Breast epithelium (tissue), 4 donors: ENCODE measurements at regions not wholly inside any gene's neighbourhood (a gene's known extent, or its start where the extent isn't known, plus 50 kb on each side); places are given as distances from the start of the nearest gene placed in this dataset.

Experiments
- DNase-seq, 2 donors: peaks; one replicate each; pipeline ENCODE4 v3.0.0-alpha.2; 2019; ENCODE audit warnings: low spot score in 2 of 2
- H3K27ac ChIP-seq, 2 donors: fragments of 200-600 bp; sonication (generic) in 1 of 2; one replicate each; pipeline ENCODE4 v1.5.1; 2016 to 2019; ENCODE audit warnings: mild to moderate bottlenecking in 1 of 2
- H3K27me3 ChIP-seq, 2 donors: fragments of 200-600 bp; sonication (generic) in 1 of 2; one replicate each; pipeline versions ENCODE4 v1.5.1 to v1.6.0; 2017 to 2019; ENCODE audit warnings: control low read depth in 1 of 2, mild to moderate bottlenecking in 1 of 2
- H3K36me3 ChIP-seq: fragments of 200-600 bp; one replicate; pipeline ENCODE4 v1.5.1; 2019
- H3K4me1 ChIP-seq, 2 donors: fragments of 200-600 bp; sonication (generic); one replicate each; pipeline ENCODE4 v1.5.1; 2016 to 2019; ENCODE audit warnings: control low read depth in 1 of 2
- H3K4me3 ChIP-seq, 3 donors: fragments of 200-600 bp; sonication (generic); 1 replicate in 2 of 3; 2 replicates in 1 of 3; pipeline ENCODE4 v1.5.1; 2016 to 2019; ENCODE audit warnings: mild to moderate bottlenecking in 3 of 3, moderate library complexity in 2 of 3
- H3K9me3 ChIP-seq, 2 donors: fragments of 200-600 bp; sonication (generic) in 1 of 2; one replicate each; pipeline ENCODE4 v1.5.1; 2016 to 2019; ENCODE audit warnings: control low read depth in 1 of 2
- POLR2A ChIP-seq: fragments of 450-650 bp; IDR thresholded peaks from one replicate; pipeline ENCODE4 v1.6.1; 2016; ENCODE audit warnings: antibody characterized with exemption, mild to moderate bottlenecking, moderate library complexity
- POLR2AphosphoS5 ChIP-seq, 3 donors: sonication (generic); formaldehyde crosslinking; IDR thresholded peaks; one replicate each; pipeline ENCODE4 v1.6.1; 2017; ENCODE audit warnings: antibody characterized with exemption in 3 of 3
- intact Hi-C: fragments of 100-400 bp; cut with DNase I; formaldehyde crosslinking; loops from one replicate; pipeline ENCODE4 v1.15.1; 2023; ENCODE audit warnings: low total_unique reads
- TF ChIP-seq, protein P1 (sequence below), 3 donors: fragments of 450-650 bp; IDR thresholded peaks; one replicate each; pipeline ENCODE4 v1.5.1; 2016 to 2017; ENCODE audit warnings: antibody characterized with exemption in 3 of 3, mild to moderate bottlenecking in 3 of 3, moderate library complexity in 3 of 3

- no peaks in the 10 kb centered on the region for H3K9me3 ChIP-seq
- no peak overlapping the region for H3K4me3 ChIP-seq
- H3K36me3 ChIP-seq, result no peaks in the 10 kb centered on the region
- intact Hi-C loops, result no loop called here
- H3K4me1 ChIP-seq, result no peaks in the 10 kb centered on the region
- TF ChIP-seq, protein P1, sequence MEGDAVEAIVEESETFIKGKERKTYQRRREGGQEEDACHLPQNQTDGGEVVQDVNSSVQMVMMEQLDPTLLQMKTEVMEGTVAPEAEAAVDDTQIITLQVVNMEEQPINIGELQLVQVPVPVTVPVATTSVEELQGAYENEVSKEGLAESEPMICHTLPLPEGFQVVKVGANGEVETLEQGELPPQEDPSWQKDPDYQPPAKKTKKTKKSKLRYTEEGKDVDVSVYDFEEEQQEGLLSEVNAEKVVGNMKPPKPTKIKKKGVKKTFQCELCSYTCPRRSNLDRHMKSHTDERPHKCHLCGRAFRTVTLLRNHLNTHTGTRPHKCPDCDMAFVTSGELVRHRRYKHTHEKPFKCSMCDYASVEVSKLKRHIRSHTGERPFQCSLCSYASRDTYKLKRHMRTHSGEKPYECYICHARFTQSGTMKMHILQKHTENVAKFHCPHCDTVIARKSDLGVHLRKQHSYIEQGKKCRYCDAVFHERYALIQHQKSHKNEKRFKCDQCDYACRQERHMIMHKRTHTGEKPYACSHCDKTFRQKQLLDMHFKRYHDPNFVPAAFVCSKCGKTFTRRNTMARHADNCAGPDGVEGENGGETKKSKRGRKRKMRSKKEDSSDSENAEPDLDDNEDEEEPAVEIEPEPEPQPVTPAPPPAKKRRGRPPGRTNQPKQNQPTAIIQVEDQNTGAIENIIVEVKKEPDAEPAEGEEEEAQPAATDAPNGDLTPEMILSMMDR (IDR thresholded peaks at IDR 0.05), result no peak
- TF ChIP-seq POLR2A (no peak), POLR2AphosphoS5 (IDR thresholded peaks at IDR 0.05) (no peak)
- no peak overlapping the region for H3K27ac ChIP-seq
- DNase-seq, result no peak
- H3K27me3 ChIP-seq, result no peaks in the 10 kb centered on the region
Observed at GRCh38 chr9:86687788-86688187, 259.5 kb downstream of the GAS1 start.

- no peaks in the 10 kb centered on the region for H3K4me1 ChIP-seq
- H3K4me3 ChIP-seq, result no peak overlapping the region
- H3K9me3 ChIP-seq, result no peaks in the 10 kb centered on the region
- intact Hi-C loops, result no loop called here
- TF ChIP-seq, protein P1 (IDR thresholded peaks at IDR 0.05), result no peak
- DNase-seq, result no peak
- no peaks in the 10 kb centered on the region for H3K27me3 ChIP-seq
- H3K36me3 ChIP-seq, result no peaks in the 10 kb centered on the region
- no peak overlapping the region for H3K27ac ChIP-seq
Observed at GRCh38 chr9:86685556-86685955, 261.8 kb downstream of the GAS1 start.

- H3K36me3 ChIP-seq, result no peaks in the 10 kb centered on the region
- TF ChIP-seq, protein P1 (IDR thresholded peaks at IDR 0.05), result no peak
- TF ChIP-seq POLR2AphosphoS5 (IDR thresholded peaks at IDR 0.05), result no peak
- TF ChIP-seq POLR2A, result no peak
- H3K4me1 ChIP-seq, result no peaks in the 10 kb centered on the region
- DNase-seq, result no peak
- no peak overlapping the region for H3K27ac ChIP-seq
- H3K27me3 ChIP-seq, result no peaks in the 10 kb centered on the region
- H3K9me3 ChIP-seq, result no peaks in the 10 kb centered on the region
- H3K4me3 ChIP-seq, result no peak overlapping the region
- intact Hi-C loops, result no loop called here
Observed at GRCh38 chr9:86684148-86684547, 263.2 kb downstream of the GAS1 start.

GRCh38 chr9:86682240-86682639 lies 265.1 kb downstream of the GAS1 start:
- no peaks in the 10 kb centered on the region for H3K27me3 ChIP-seq
- H3K4me1 ChIP-seq, result no peaks in the 10 kb centered on the region
- no peak overlapping the region for H3K4me3 ChIP-seq
- H3K9me3 ChIP-seq, result no peaks in the 10 kb centered on the region
- no peaks in the 10 kb centered on the region for H3K36me3 ChIP-seq
- no peak for DNase-seq
- intact Hi-C loops, result no loop called here
- no peak for TF ChIP-seq POLR2AphosphoS5 (IDR thresholded peaks at IDR 0.05)
- TF ChIP-seq, protein P1 (IDR thresholded peaks at IDR 0.05), result no peak
- TF ChIP-seq POLR2A, result no peak
- H3K27ac ChIP-seq, result no peak overlapping the region

GRCh38 chr9:86679909-86680308 lies 267.4 kb downstream of the GAS1 start:
- H3K9me3 ChIP-seq, result no peaks in the 10 kb centered on the region
- H3K4me3 ChIP-seq, result no peak overlapping the region
- DNase-seq, result no peak
- no peaks in the 10 kb centered on the region for H3K27me3 ChIP-seq
- H3K27ac ChIP-seq, result no peak overlapping the region
- no peaks in the 10 kb centered on the region for H3K36me3 ChIP-seq
- no peaks in the 10 kb centered on the region for H3K4me1 ChIP-seq
- TF ChIP-seq POLR2A, result no peak
- TF ChIP-seq, protein P1 (IDR thresholded peaks at IDR 0.05), result no peak
- TF ChIP-seq POLR2AphosphoS5 (IDR thresholded peaks at IDR 0.05), result no peak
- intact Hi-C loops, result no loop called here
